Esophagus muscularis mucosa (tissue), 4 donors: ENCODE measurements at regions not wholly inside any gene's neighbourhood (a gene's known extent, or its start where the extent isn't known, plus 50 kb on each side); places are given as distances from the start of the nearest gene placed in this dataset.
"Not testable (repeated sequence)": the region's sequence is repeated elsewhere in the genome, so short reads cannot be mapped to it uniquely, and the experiment has no call there.

ENCODE experiments used
- DNase-seq: peaks from one replicate; pipeline ENCODE4 v3.0.0-alpha.2; 2017; ENCODE audit errors: extremely low spot score
- H3K27ac ChIP-seq, 4 donors: fragments of 200-600 bp; sonication (generic); replicated peaks in 1 of 4; 1 replicate in 3 of 4; 2 replicates in 1 of 4; pipeline ENCODE4 v1.5.1; 2016 to 2019; ENCODE audit warnings: mild to moderate bottlenecking in 1 of 4
- H3K27me3 ChIP-seq, 4 donors: fragments of 200-600 bp; sonication (generic); one replicate each; pipeline versions ENCODE4 v1.5.1 to v1.6.0; 2016 to 2019
- H3K36me3 ChIP-seq, 4 donors: fragments of 200-600 bp; sonication (generic); one replicate each; pipeline ENCODE4 v1.5.1; 2016 to 2019
- H3K4me1 ChIP-seq, 4 donors: fragments of 200-600 bp; sonication (generic); one replicate each; pipeline ENCODE4 v1.5.1; 2016 to 2019
- H3K4me3 ChIP-seq, 4 donors: fragments of 200-600 bp; sonication (generic); 1 replicate in 2 of 4; 2 replicates in 2 of 4; pipeline ENCODE4 v1.5.1; 2016 to 2019; ENCODE audit warnings: mild to moderate bottlenecking in 4 of 4, moderate library complexity in 1 of 4
- H3K9me3 ChIP-seq, 4 donors: fragments of 200-600 bp; sonication (generic); 1 replicate in 3 of 4; 2 replicates in 1 of 4; pipeline ENCODE4 v1.5.1; 2016 to 2019
- CTCF ChIP-seq, 3 experiments: fragments of 200-600 bp in 2 of 3; fragments of 450-650 bp in 1 of 3; sonication (generic) in 2 of 3; IDR thresholded peaks; one replicate each; pipeline ENCODE4 v1.5.1; 2017 to 2019; ENCODE audit warnings: antibody characterized with exemption in 3 of 3, mild to moderate bottlenecking in 2 of 3, moderate library complexity in 1 of 3
- EP300 ChIP-seq: sonication (generic); formaldehyde crosslinking; IDR thresholded peaks from one replicate; pipeline ENCODE4 v1.6.1; 2017; ENCODE audit warnings: antibody characterized with exemption
- POLR2A ChIP-seq: fragments of 450-650 bp; IDR thresholded peaks from one replicate; pipeline ENCODE4 v1.6.1; 2017; ENCODE audit warnings: antibody characterized with exemption, moderate library complexity, mild to moderate bottlenecking, low read depth
- POLR2AphosphoS5 ChIP-seq, 2 donors: sonication (generic); formaldehyde crosslinking; IDR thresholded peaks; one replicate each; pipeline ENCODE4 v1.6.1; 2017; ENCODE audit warnings: antibody characterized with exemption in 2 of 2
- WGBS: methylation state at CpG from one replicate; pipeline ENCODE4 v1.1.5; 2018; 5-methylcytosine and 5-hydroxymethylcytosine counted together
- intact Hi-C: fragments of 100-400 bp; cut with DNase I; formaldehyde crosslinking; loops from one replicate; pipeline ENCODE4 v1.15.1; 2023

GRCh38 chr10:53370347-53370746 lies 597.8 kb upstream of the MBL2 start:
- Histone ChIP-seq H3K9me3 (peaks cover 0 to 17% (median 3%) of the 10 kb centered on the region in 4 donors), H3K4me3 (no peak overlapping the region), H3K27me3 (no peaks in the 10 kb centered on the region), H3K27ac (no peak overlapping the region), H3K4me1 (no peaks in the 10 kb centered on the region), H3K36me3 (no peaks in the 10 kb centered on the region)
- TF ChIP-seq CTCF (IDR thresholded peaks at IDR 0.05), result no peak
- TF ChIP-seq POLR2AphosphoS5 (IDR thresholded peaks at IDR 0.05), result no peak
- TF ChIP-seq EP300, result no peak
- no peak for TF ChIP-seq POLR2A
- no peak for DNase-seq
- 92% methylated on average over 1 of the region's 4 CpGs for WGBS
- intact Hi-C loops, result no loop called here

DNA sequence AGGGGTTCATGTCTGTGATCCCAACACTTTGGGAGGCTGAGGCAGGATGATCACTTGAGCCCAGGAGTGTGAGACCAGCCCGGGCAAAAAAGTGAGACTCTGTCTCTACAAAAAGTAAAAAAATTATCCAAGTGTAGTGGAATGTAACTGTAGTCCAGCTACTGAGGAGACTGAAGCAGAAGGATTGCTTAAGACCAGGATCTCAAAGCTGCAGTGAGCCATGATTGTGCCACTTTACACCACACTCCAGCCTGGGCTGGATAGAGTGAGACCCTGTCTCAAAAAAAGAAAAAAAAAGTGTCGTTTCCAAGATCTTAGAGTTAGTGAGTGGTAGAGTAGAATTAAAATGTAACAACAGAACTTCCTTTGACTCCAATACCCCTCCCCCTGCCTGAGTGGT lies 589.4 kb upstream of the MBL2 start:
- no peaks in the 10 kb centered on the region for H3K9me3 ChIP-seq
- H3K4me3 ChIP-seq, result no peak overlapping the region
- no peak for TF ChIP-seq POLR2A
- no peak for TF ChIP-seq CTCF (IDR thresholded peaks at IDR 0.05)
- TF ChIP-seq POLR2AphosphoS5 (IDR thresholded peaks at IDR 0.05), result no peak
- TF ChIP-seq EP300, result no peak
- DNase-seq, result no peak
- no peaks in the 10 kb centered on the region for H3K36me3 ChIP-seq
- no peaks in the 10 kb centered on the region for H3K4me1 ChIP-seq
- H3K27me3 ChIP-seq, result no peaks in the 10 kb centered on the region
- H3K27ac ChIP-seq, result no peak overlapping the region
- intact Hi-C loops, result no loop called here
- 84% methylated on average over 2 of the region's 2 CpGs for WGBS

- H3K4me3 ChIP-seq, result no peak overlapping the region
- no peaks in the 10 kb centered on the region for H3K9me3 ChIP-seq
- no peak for DNase-seq
- TF ChIP-seq CTCF (IDR thresholded peaks at IDR 0.05) (no peak), EP300 (no peak), POLR2A (no peak), POLR2AphosphoS5 (IDR thresholded peaks at IDR 0.05) (no peak)
- no peak overlapping the region for H3K27ac ChIP-seq
- 100% methylated on average over 1 of the region's 1 CpG for WGBS
- intact Hi-C loops, result no loop called here
- no peaks in the 10 kb centered on the region for H3K27me3 ChIP-seq
- no peaks in the 10 kb centered on the region for H3K36me3 ChIP-seq
- H3K4me1 ChIP-seq, result no peaks in the 10 kb centered on the region
These were observed 588.7 kb upstream of the MBL2 start for GRCh38 chr10:53361281-53361680.

DNA sequence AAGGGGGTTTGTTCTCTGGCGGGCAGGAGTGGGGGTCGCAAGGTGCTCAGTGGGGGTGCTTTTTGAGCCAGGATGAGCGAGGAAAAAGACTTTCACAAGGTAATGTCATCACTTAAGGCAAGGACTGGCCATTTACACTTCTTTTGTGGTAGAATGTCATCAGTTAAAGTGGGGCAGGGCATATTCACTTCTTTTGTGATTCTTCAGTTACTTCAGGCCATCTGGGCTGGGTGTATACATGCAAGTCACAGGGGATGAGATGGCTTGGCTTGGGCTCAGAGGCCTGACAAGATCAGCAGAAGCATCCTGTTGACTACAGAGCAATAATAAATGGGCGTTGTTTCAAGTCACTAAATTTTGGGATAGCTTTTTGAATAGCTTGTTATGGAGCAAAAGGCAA lies 586.4 kb upstream of the MBL2 start:
- H3K27me3 ChIP-seq, intact Hi-C loops, H3K9me3 ChIP-seq, H3K27ac ChIP-seq, H3K4me3 ChIP-seq, H3K36me3 ChIP-seq, H3K4me1 ChIP-seq, DNase-seq: not testable (repeated sequence)
- WGBS, result 75% methylated on average over 4 of the region's 4 CpGs

DNA sequence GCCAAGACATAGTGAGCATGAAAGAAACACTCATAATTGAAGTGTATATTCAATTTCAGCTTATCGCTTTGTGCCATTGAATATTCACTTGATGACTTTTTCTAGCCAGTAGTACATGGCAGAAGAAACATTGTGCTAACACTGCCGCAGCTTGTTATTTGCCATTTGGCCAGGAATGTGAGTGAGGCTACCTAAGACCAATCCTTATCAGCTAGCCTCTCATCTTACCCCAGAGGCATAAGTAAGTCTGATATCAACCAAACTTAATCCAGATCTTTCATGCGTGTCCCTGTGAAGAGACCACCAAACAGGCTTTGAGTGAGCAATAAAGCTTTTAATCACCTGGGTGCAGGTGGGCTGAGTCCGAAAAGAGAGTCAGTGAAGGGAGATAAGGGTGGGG lies 586.0 kb upstream of the MBL2 start:
- H3K27me3 ChIP-seq, result no peaks in the 10 kb centered on the region
- no peaks in the 10 kb centered on the region for H3K9me3 ChIP-seq
- no peaks in the 10 kb centered on the region for H3K36me3 ChIP-seq
- no peak overlapping the region for H3K4me3 ChIP-seq
- DNase-seq, result no peak
- no peaks in the 10 kb centered on the region for H3K4me1 ChIP-seq
- WGBS, result 92% methylated on average over 4 of the region's 4 CpGs
- H3K27ac ChIP-seq, result no peak overlapping the region
- TF ChIP-seq EP300, result no peak
- TF ChIP-seq POLR2AphosphoS5 (IDR thresholded peaks at IDR 0.05), result no peak
- no peak for TF ChIP-seq CTCF (IDR thresholded peaks at IDR 0.05)
- TF ChIP-seq POLR2A, result no peak
- intact Hi-C loops, result no loop called here
